GM20000 (cell line): ENCODE measurements at regions not wholly inside any gene's neighbourhood (a gene's known extent, or its start where the extent isn't known, plus 50 kb on each side); places are given as distances from the start of the nearest gene placed in this dataset.

Experiments used
- DNase-seq: peaks from one replicate; pipeline ENCODE4 v3.0.0; 2012; ENCODE audit warnings: low spot score
- CTCF ChIP-seq: IDR thresholded peaks from 2 replicates; pipeline ENCODE4 v1.5.1; 2012; ENCODE audit warnings: mild to moderate bottlenecking, control low read depth; ENCODE audit errors: extremely low read depth, missing control alignments

- DNase-seq, result no peak
- no peak for TF ChIP-seq CTCF
Observed at GRCh38 chr18:45509535-45509934, 105.7 kb upstream of the SLC14A2 start.

DNA sequence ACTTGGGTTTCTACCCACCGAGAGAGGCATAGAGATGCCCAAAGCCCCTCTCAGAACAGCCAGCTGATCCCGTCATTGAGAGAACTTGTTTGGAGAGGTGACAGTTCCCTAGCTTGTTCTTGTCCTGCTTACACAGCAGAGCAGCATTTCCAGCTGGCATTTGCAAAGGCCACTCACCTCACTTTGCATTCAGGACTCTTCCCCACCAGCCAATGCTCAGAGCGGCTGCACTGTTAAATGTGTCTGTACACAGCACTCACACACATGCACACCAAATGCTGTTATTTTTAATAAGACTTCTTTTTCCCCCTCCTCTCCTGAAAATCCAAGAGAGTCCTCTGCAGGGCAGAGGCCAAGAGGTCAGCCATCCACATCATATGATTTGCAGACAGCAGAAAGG lies 104.6 kb upstream of the SLC14A2 start:
- DNase-seq, result no peak
- no peak for TF ChIP-seq CTCF

GRCh38 chr18:45512363-45512953 lies 102.8 kb upstream of the SLC14A2 start:
- no peak for TF ChIP-seq CTCF
- DNase-seq, result no peak

DNA sequence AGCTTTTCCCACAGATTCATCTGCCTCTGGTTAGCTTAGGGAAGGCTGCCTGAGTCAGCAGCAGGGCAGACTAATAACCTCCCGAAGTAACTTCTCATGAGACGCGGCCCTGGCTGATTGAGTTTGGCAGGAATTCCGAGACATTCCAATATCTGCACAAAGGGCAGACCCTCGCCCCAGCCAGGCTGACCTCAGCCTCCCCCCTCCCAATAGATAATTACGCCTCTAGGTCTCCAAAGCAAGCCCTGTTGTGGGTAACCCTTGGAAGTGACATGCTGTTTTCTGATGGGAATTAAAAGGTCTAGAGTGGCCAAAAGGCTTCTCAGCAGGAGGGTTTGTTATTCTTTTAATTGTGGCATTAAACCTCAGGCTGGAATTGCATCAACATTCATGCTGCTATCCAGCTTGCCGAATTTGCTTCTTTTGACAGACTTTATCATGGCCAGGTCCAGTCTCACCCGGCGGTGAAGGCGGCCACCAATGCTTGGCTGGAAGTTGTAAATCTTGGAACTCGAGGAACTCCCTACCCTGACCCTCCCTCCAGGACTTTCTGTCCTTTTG lies 98.0 kb upstream of the SLC14A2 start:
- TF ChIP-seq CTCF, result no peak
- no peak for DNase-seq

GRCh38 chr18:45518311-45519155 lies 96.7 kb upstream of the SLC14A2 start:
- TF ChIP-seq CTCF, result no peak
- DNase-seq, result no peak

GRCh38 chr18:45519411-45520280 lies 95.6 kb upstream of the SLC14A2 start:
- DNase-seq, result no peak
- TF ChIP-seq CTCF, result no peak
